ENCODE measurements at regions not wholly inside any gene's neighbourhood (a gene's known extent, or its start where the extent isn't known, plus 50 kb on each side); places are given as distances from the start of the nearest gene placed in this dataset.
"Not testable (repeated sequence)": the region's sequence is repeated elsewhere in the genome, so short reads cannot be mapped to it uniquely, and the experiment has no call there.

DNA sequence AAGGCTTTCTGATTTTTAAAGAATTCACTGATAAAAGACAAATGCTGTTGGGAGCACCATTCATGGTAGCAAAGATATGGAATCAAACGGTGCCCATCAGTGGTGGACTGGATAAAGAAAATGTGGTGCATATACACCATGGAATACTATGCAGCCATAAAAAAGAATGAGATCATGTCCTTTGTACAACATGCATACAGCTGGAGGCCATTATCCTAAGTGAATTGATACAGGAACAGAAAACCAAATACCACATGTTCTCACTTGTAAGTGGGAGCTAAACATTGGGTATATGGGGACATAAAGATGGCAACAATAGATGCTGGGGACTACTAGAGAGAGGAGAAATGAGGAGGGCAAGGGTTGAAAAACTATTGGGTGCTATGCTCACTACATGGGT, 68.8 kb upstream of the MPP7 start:
- not testable (repeated sequence) for H3K9ac ChIP-seq (ENCODE audit: low read depth in 1 of 2, low read length in 2 of 2); H3K27ac ChIP-seq (ENCODE audit: low read depth, low read length); H3K9me3 ChIP-seq (ENCODE audit: control insufficient read depth in 1 of 2, low read length in 2 of 2); H3K4me1 ChIP-seq (ENCODE audit: control insufficient read depth in 1 of 2, insufficient read depth in 2 of 2, low read length in 2 of 2); H3K4me3 ChIP-seq (ENCODE audit: low read depth in 1 of 2, low read length in 2 of 2); H3K27me3 ChIP-seq (ENCODE audit: control insufficient read depth in 1 of 2, insufficient read depth in 2 of 2, low read length in 2 of 2); H3K36me3 ChIP-seq (ENCODE audit: control insufficient read depth in 1 of 2, insufficient read depth in 2 of 2, low read length in 2 of 2)

GRCh38 chr10:28374036-28374435, 71.2 kb upstream of the MPP7 start:
- no peak overlapping the region for H3K9ac ChIP-seq (ENCODE audit: low read depth in 1 of 2, low read length in 2 of 2)
- H3K4me3 ChIP-seq (ENCODE audit: low read depth in 1 of 2, low read length in 2 of 2): no peak overlapping the region
- peaks cover 0 to 5% of the 10 kb centered on the region in 2 donors for H3K4me1 ChIP-seq (ENCODE audit: control insufficient read depth in 1 of 2, insufficient read depth in 2 of 2, low read length in 2 of 2)

DNA sequence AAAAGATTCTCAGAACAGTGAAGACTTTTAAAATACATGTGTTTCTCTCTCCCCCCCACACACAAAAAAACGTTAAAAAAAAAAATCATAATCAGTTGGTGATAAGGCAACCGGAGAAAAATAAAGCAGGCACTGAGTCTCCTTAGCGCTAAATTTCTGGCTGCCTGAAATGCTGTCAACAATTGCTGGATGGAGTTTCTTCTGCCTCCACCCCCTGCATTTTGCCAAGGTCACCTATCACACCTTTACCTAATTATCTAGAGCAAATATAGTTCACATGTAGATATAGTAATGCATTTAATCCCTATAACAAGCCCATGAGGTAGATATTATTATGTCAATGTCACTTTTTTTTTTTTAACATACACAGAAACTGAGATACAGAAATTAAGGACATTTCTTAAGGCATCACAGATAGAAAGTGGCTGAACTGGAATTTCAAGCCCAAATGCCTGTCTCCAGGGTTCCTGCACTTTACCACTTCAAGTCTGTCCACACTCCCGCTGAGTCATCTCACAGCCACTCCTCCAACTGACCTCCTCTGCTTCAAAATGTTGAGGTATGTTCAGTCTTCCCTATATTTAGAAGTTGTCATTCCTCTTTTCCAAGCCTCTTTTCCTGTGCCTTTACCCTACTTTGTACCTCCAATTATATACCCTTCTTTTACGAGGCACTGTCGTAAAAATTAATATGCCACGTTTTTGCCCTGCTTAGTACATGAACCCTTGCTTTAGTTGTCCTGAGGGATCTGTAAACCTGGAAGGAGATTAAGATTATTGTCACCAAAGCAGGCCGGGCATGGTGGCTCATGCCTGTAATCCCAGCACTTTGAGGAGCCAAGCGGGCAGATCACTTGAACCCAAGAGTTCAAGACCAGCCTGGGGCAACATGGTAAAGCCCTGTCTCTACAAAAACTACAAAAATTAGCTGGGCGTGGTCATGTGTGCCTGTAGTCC, 72.8 kb upstream of the MPP7 start:
- Histone ChIP-seq H3K27me3 (ENCODE audit: control insufficient read depth in 1 of 2, insufficient read depth in 2 of 2, low read length in 2 of 2) (no peaks in the 10 kb centered on the region), H3K9ac (ENCODE audit: low read depth in 1 of 2, low read length in 2 of 2) (no peak overlapping the region), H3K27ac (ENCODE audit: low read depth, low read length) (no peak overlapping the region), H3K36me3 (ENCODE audit: control insufficient read depth in 1 of 2, insufficient read depth in 2 of 2, low read length in 2 of 2) (no peaks in the 10 kb centered on the region), H3K9me3 (ENCODE audit: control insufficient read depth in 1 of 2, low read length in 2 of 2) (no peaks in the 10 kb centered on the region), H3K4me1 (ENCODE audit: control insufficient read depth in 1 of 2, insufficient read depth in 2 of 2, low read length in 2 of 2) (peaks cover 0 to 5% of the 10 kb centered on the region in 2 donors), H3K4me3 (ENCODE audit: low read depth in 1 of 2, low read length in 2 of 2) (no peak overlapping the region)

More at GRCh38 chr10:28374036-28374435, 71.2 kb upstream of the MPP7 start:
- H3K36me3 ChIP-seq (ENCODE audit: control insufficient read depth in 1 of 2, insufficient read depth in 2 of 2, low read length in 2 of 2): no peaks in the 10 kb centered on the region
- no peaks in the 10 kb centered on the region for H3K9me3 ChIP-seq (ENCODE audit: control insufficient read depth in 1 of 2, low read length in 2 of 2)
- H3K27me3 ChIP-seq (ENCODE audit: control insufficient read depth in 1 of 2, insufficient read depth in 2 of 2, low read length in 2 of 2): no peaks in the 10 kb centered on the region
- H3K27ac ChIP-seq (ENCODE audit: low read depth, low read length): no peak overlapping the region

GRCh38 chr10:28378986-28379585, 76.2 kb upstream of the MPP7 start:
- H3K9me3 ChIP-seq (ENCODE audit: control insufficient read depth in 1 of 2, low read length in 2 of 2): no peaks in the 10 kb centered on the region
- no peak overlapping the region for H3K27ac ChIP-seq (ENCODE audit: low read depth, low read length)
- H3K27me3 ChIP-seq (ENCODE audit: control insufficient read depth in 1 of 2, insufficient read depth in 2 of 2, low read length in 2 of 2): no peaks in the 10 kb centered on the region
- peaks cover 0 to 5% of the 10 kb centered on the region in 2 donors for H3K4me1 ChIP-seq (ENCODE audit: control insufficient read depth in 1 of 2, insufficient read depth in 2 of 2, low read length in 2 of 2)
- no peak overlapping the region for H3K9ac ChIP-seq (ENCODE audit: low read depth in 1 of 2, low read length in 2 of 2)
- no peaks in the 10 kb centered on the region for H3K36me3 ChIP-seq (ENCODE audit: control insufficient read depth in 1 of 2, insufficient read depth in 2 of 2, low read length in 2 of 2)
- H3K4me3 ChIP-seq (ENCODE audit: low read depth in 1 of 2, low read length in 2 of 2): no peak overlapping the region

GRCh38 chr10:28381466-28381865, 78.6 kb upstream of the MPP7 start:
- Histone ChIP-seq H3K4me1 (ENCODE audit: control insufficient read depth in 1 of 2, insufficient read depth in 2 of 2, low read length in 2 of 2) (no peaks in the 10 kb centered on the region), H3K27me3 (ENCODE audit: control insufficient read depth in 1 of 2, insufficient read depth in 2 of 2, low read length in 2 of 2) (no peaks in the 10 kb centered on the region), H3K4me3 (ENCODE audit: low read depth in 1 of 2, low read length in 2 of 2) (no peak overlapping the region), H3K9ac (ENCODE audit: low read depth in 1 of 2, low read length in 2 of 2) (no peak overlapping the region), H3K9me3 (ENCODE audit: control insufficient read depth in 1 of 2, low read length in 2 of 2) (no peaks in the 10 kb centered on the region), H3K27ac (ENCODE audit: low read depth, low read length) (no peak overlapping the region), H3K36me3 (ENCODE audit: control insufficient read depth in 1 of 2, insufficient read depth in 2 of 2, low read length in 2 of 2) (no peaks in the 10 kb centered on the region)

DNA sequence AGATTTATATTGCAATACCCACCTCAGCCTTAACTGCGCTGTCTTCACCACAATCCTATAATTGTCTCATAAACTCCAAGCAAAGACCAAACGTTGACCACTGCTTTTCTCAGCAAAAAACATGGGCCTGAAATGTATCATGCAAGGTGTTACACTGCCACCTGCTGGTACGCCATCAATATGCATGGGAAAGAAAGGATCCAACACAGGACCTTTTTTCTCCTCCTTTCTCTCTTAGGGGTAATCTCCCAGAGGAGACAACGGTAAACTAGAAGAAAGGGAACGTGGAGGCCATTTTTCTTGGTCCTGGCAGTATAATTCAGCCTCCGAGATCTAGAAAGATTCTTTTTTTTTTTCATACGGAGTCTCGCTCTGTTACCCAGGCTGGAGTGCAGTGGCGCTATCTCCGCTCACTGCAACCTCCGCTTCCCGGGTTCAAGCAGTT, 79.1 kb upstream of the MPP7 start:
- no peaks in the 10 kb centered on the region for H3K4me1 ChIP-seq (ENCODE audit: control insufficient read depth in 1 of 2, insufficient read depth in 2 of 2, low read length in 2 of 2)
- no peak overlapping the region for H3K27ac ChIP-seq (ENCODE audit: low read depth, low read length)
- H3K4me3 ChIP-seq (ENCODE audit: low read depth in 1 of 2, low read length in 2 of 2): no peak overlapping the region
- no peaks in the 10 kb centered on the region for H3K9me3 ChIP-seq (ENCODE audit: control insufficient read depth in 1 of 2, low read length in 2 of 2)
- H3K36me3 ChIP-seq (ENCODE audit: control insufficient read depth in 1 of 2, insufficient read depth in 2 of 2, low read length in 2 of 2): no peaks in the 10 kb centered on the region
- no peaks in the 10 kb centered on the region for H3K27me3 ChIP-seq (ENCODE audit: control insufficient read depth in 1 of 2, insufficient read depth in 2 of 2, low read length in 2 of 2)
- H3K9ac ChIP-seq (ENCODE audit: low read depth in 1 of 2, low read length in 2 of 2): no peak overlapping the region

DNA sequence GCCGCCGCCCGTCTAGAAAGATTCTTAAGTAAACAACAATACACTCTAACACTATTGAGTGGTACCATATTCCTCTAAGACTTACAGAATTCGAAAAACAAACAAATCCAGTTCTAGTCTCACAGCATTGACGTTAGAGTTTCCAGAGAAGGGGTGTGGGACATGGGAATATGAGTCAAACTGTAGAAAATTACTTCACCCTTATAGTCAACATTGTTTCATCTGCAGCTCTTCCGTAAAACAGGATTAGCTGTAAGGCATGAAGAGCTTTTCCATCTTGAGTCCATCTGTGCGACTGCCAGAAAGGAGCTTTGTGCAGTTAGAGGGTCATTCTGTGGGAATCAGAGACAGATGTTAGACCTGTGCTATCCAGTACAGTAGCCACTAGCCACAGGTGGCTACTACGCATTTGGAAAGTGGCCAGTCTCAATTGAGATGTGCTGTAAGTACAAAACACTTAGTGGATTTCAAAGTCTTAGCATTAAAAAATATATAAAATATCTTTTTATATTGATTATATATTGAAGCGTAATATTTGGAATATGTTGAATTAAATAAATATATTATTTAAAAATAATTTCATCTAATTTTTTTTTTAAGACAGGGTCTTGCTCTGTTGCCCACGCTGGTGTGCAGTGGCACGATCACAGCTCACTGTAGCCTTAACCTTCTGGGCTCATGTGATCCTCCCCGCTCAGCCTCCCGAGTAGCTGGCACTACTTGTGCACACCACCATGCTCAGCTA, 79.8 kb upstream of the MPP7 start:
- Histone ChIP-seq H3K4me1 (ENCODE audit: control insufficient read depth in 1 of 2, insufficient read depth in 2 of 2, low read length in 2 of 2) (peaks cover 0 to 5% of the 10 kb centered on the region in 2 donors), H3K9me3 (ENCODE audit: control insufficient read depth in 1 of 2, low read length in 2 of 2) (no peaks in the 10 kb centered on the region), H3K27me3 (ENCODE audit: control insufficient read depth in 1 of 2, insufficient read depth in 2 of 2, low read length in 2 of 2) (no peaks in the 10 kb centered on the region), H3K9ac (ENCODE audit: low read depth in 1 of 2, low read length in 2 of 2) (no peak overlapping the region), H3K36me3 (ENCODE audit: control insufficient read depth in 1 of 2, insufficient read depth in 2 of 2, low read length in 2 of 2) (no peaks in the 10 kb centered on the region), H3K4me3 (ENCODE audit: low read depth in 1 of 2, low read length in 2 of 2) (no peak overlapping the region), H3K27ac (ENCODE audit: low read depth, low read length) (no peak overlapping the region)

DNA sequence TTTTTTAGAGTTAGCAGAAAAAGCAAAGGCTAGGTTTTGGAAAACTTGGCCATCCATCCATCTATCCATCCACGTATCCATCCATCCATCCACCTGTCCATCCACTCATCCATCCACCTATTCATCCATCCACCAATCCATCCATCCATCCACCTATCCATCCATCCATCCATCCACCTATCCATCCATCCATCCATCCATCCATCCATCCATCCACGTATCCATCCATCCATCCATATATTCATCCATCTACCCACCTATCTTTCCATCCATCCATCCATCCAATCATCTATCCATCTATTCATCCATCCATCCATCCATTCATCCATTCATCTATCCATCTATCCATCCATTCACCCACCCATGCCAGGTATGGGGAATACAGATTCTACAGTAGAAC, 81.7 kb upstream of the MPP7 start:
- Histone ChIP-seq H3K27ac (ENCODE audit: low read depth, low read length) (no peak overlapping the region), H3K9me3 (ENCODE audit: control insufficient read depth in 1 of 2, low read length in 2 of 2) (no peaks in the 10 kb centered on the region)

DNA sequence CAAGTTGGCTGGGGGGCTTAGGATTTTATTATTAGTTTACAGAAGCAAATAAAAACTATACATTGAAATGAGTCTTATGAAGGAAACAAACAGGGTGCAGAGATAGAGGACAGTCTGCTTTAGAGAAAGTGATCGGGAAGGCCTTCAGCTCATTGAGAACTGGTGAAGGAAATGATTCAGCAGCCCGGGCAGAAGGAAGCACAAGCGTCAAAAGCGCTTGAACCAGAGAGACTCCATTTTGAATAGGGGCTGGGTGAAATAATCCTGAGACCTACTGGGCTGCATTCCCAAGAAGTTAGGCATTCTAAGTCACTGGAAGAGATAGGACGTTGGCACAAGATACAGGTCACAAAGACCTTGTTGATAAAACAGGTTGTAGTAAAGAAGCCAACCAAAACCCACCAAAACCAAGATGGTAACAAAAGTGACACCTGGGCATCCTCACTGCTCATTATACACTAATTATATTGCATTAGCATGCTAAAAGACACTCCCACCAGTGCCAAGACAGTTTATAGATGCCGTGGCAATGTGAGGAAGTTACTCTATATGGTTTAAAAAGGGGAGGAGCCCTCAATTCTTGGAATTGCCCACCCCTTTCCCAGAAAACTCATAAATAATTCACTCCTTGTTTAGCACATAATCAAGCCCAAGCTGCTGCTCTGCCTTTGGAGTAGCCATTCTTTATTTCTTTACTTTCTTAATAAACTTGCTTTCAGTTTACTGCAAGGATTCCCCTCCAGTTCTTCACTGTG, 83.1 kb upstream of the MPP7 start:
- Histone ChIP-seq H3K9ac (ENCODE audit: low read depth in 1 of 2, low read length in 2 of 2) (no peak overlapping the region), H3K27me3 (ENCODE audit: control insufficient read depth in 1 of 2, insufficient read depth in 2 of 2, low read length in 2 of 2) (no peaks in the 10 kb centered on the region), H3K27ac (ENCODE audit: low read depth, low read length) (no peak overlapping the region)

More for the DNA sequence above, 81.7 kb upstream of the MPP7 start:
- no peak overlapping the region for H3K4me3 ChIP-seq (ENCODE audit: low read depth in 1 of 2, low read length in 2 of 2)
- H3K4me1 ChIP-seq (ENCODE audit: control insufficient read depth in 1 of 2, insufficient read depth in 2 of 2, low read length in 2 of 2): peaks cover 0 to 5% of the 10 kb centered on the region in 2 donors
- H3K36me3 ChIP-seq (ENCODE audit: control insufficient read depth in 1 of 2, insufficient read depth in 2 of 2, low read length in 2 of 2): no peaks in the 10 kb centered on the region
- H3K27me3 ChIP-seq (ENCODE audit: control insufficient read depth in 1 of 2, insufficient read depth in 2 of 2, low read length in 2 of 2): no peaks in the 10 kb centered on the region
- no peak overlapping the region for H3K9ac ChIP-seq (ENCODE audit: low read depth in 1 of 2, low read length in 2 of 2)

More for the DNA sequence above, 83.1 kb upstream of the MPP7 start:
- peaks cover 0 to 5% of the 10 kb centered on the region in 2 donors for H3K4me1 ChIP-seq (ENCODE audit: control insufficient read depth in 1 of 2, insufficient read depth in 2 of 2, low read length in 2 of 2)
- no peaks in the 10 kb centered on the region for H3K36me3 ChIP-seq (ENCODE audit: control insufficient read depth in 1 of 2, insufficient read depth in 2 of 2, low read length in 2 of 2)
- no peaks in the 10 kb centered on the region for H3K9me3 ChIP-seq (ENCODE audit: control insufficient read depth in 1 of 2, low read length in 2 of 2)
- no peak overlapping the region for H3K4me3 ChIP-seq (ENCODE audit: low read depth in 1 of 2, low read length in 2 of 2)
